ENCODE measurements at regions not wholly inside any gene's neighbourhood (a gene's known extent, or its start where the extent isn't known, plus 50 kb on each side); places are given as distances from the start of the nearest gene placed in this dataset.

GRCh38 chr6:156618600-156619205 is 158.5 kb upstream of the ARID1B start:
- Histone ChIP-seq H3K27ac (no peak overlapping the region), H3K9me3 (ENCODE audit: severe bottlenecking) (no peaks in the 10 kb centered on the region), H3K4me3 (ENCODE audit: low read depth, low read length) (no peak overlapping the region), H3K36me3 (no peaks in the 10 kb centered on the region), H3K27me3 (ENCODE audit: insufficient read depth, low read depth, severe bottlenecking) (no peaks in the 10 kb centered on the region)
- DNase-seq, result peak; percentile 47
- TF ChIP-seq CTCF (IDR thresholded peaks at IDR 0.05; ENCODE audit: low read depth, low read length), result 0 out of 2 replicates have a peak, but pooled peaks have one; percentile 22

DNA sequence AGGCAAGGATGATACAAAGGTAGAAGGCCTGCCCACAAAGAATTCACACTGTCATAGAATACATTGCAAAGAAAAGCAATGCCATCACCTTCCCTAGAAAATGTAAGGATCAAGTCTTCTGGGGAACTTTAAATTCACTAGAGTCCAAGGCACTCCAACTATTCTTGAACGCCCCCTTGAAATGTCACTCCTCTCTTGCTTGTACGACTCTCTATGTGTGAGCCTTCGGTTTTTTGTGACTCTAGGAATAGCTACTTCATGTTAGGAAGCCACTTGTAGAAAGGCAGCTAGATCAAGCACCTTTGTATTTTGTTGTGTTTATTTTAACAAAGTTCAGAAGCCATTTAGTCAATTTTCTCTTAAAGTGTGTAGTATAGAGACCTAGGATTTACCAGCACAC is 159.2 kb upstream of the ARID1B start:
- H3K27ac ChIP-seq, result no peak overlapping the region
- no peaks in the 10 kb centered on the region for H3K27me3 ChIP-seq (ENCODE audit: insufficient read depth, low read depth, severe bottlenecking)
- no peak for DNase-seq
- no peaks in the 10 kb centered on the region for H3K9me3 ChIP-seq (ENCODE audit: severe bottlenecking)
- H3K4me3 ChIP-seq (ENCODE audit: low read depth, low read length), result no peak overlapping the region
- no peaks in the 10 kb centered on the region for H3K36me3 ChIP-seq
- no peak for TF ChIP-seq CTCF (IDR thresholded peaks at IDR 0.05; ENCODE audit: low read depth, low read length)

- no peak overlapping the region for H3K4me3 ChIP-seq (ENCODE audit: low read depth, low read length)
- no peaks in the 10 kb centered on the region for H3K9me3 ChIP-seq (ENCODE audit: severe bottlenecking)
- no peak overlapping the region for H3K27ac ChIP-seq
- no peaks in the 10 kb centered on the region for H3K36me3 ChIP-seq
- TF ChIP-seq CTCF (IDR thresholded peaks at IDR 0.05; ENCODE audit: low read depth, low read length), result no peak
- no peak for DNase-seq
- no peaks in the 10 kb centered on the region for H3K27me3 ChIP-seq (ENCODE audit: insufficient read depth, low read depth, severe bottlenecking)
These were observed 159.8 kb upstream of the ARID1B start for GRCh38 chr6:156617376-156617775.

GRCh38 chr6:156616495-156616894 is 160.7 kb upstream of the ARID1B start:
- Histone ChIP-seq H3K9me3 (ENCODE audit: severe bottlenecking) (peaks cover 2% of the 10 kb centered on the region), H3K4me3 (ENCODE audit: low read depth, low read length) (no peak overlapping the region), H3K27me3 (ENCODE audit: insufficient read depth, low read depth, severe bottlenecking) (no peaks in the 10 kb centered on the region), H3K27ac (no peak overlapping the region), H3K36me3 (no peaks in the 10 kb centered on the region)
- DNase-seq, result no peak
- TF ChIP-seq CTCF (IDR thresholded peaks at IDR 0.05; ENCODE audit: low read depth, low read length), result no peak

DNA sequence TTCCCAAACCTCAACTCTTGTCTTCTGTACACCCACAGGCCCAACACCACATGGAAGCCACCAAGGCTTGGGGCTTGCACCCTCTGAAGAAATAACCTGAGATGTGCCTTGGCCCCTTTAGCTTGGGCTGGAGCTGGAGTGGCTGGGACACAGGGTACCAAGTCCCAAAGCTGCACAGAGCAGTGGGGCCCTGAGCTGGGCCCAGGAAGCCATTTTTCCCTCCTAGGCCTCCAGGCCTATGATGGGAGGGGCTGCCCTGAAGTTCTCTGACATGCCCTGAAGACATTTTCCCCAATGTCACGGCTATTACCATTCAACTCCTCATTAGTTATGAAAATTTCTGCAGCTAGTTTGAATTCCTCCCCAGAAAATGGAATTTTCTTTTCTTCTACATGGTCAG is 163.2 kb upstream of the ARID1B start:
- no peak for TF ChIP-seq CTCF (IDR thresholded peaks at IDR 0.05; ENCODE audit: low read depth, low read length)
- H3K27me3 ChIP-seq (ENCODE audit: insufficient read depth, low read depth, severe bottlenecking), result no peaks in the 10 kb centered on the region
- peaks cover 3% of the 10 kb centered on the region for H3K9me3 ChIP-seq (ENCODE audit: severe bottlenecking)
- DNase-seq, result no peak
- no peaks in the 10 kb centered on the region for H3K36me3 ChIP-seq
- no peak overlapping the region for H3K27ac ChIP-seq
- no peak overlapping the region for H3K4me3 ChIP-seq (ENCODE audit: low read depth, low read length)

DNA sequence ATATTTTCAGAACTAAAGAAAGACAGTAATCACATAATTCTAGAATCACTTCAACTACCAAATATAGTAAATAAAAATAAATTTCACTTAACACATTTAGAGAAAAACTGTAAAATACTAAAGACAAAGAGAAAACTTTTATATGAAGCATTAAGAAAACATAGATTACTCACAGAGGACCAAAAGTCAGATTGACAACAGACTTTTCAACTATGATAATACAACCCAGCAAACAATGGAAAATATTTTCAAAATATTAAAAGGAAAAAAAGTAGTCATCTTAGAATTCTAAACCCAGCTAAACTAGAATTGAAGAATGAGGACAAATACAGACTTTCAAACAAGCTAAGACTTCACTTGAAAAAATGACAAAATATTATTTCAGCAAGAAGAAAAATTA is 164.8 kb upstream of the ARID1B start:
- Histone ChIP-seq H3K4me3 (ENCODE audit: low read depth, low read length) (no peak overlapping the region), H3K27me3 (ENCODE audit: insufficient read depth, low read depth, severe bottlenecking) (no peaks in the 10 kb centered on the region), H3K36me3 (no peaks in the 10 kb centered on the region), H3K9me3 (ENCODE audit: severe bottlenecking) (peaks cover 3% of the 10 kb centered on the region), H3K27ac (no peak overlapping the region)
- no peak for TF ChIP-seq CTCF (IDR thresholded peaks at IDR 0.05; ENCODE audit: low read depth, low read length)
- DNase-seq, result no peak

Data from WERI-Rb-1 (cell line).